Esophagus squamous epithelium (tissue), 5 donors: ENCODE measurements at regions not wholly inside any gene's neighbourhood (a gene's known extent, or its start where the extent isn't known, plus 50 kb on each side); places are given as distances from the start of the nearest gene placed in this dataset.
"Not testable (repeated sequence)": the region's sequence is repeated elsewhere in the genome, so short reads cannot be mapped to it uniquely, and the experiment has no call there.

Experiments used
- DNase-seq: peaks from one replicate; lab custom pipeline; 2025; lab: John Stamatoyannopoulos, UW
- H3K27ac ChIP-seq, 4 donors: fragments of 200-600 bp; sonication (generic); one replicate each; pipeline ENCODE4 v1.5.1; 2016 to 2019; ENCODE audit warnings: mild to moderate bottlenecking in 1 of 4
- H3K27me3 ChIP-seq, 4 donors: fragments of 200-600 bp; sonication (generic); 1 replicate in 3 of 4; 2 replicates in 1 of 4; pipeline versions ENCODE4 v1.5.1 to v1.6.0; 2017 to 2021; ENCODE audit warnings: antibody characterized with exemption in 1 of 4
- H3K36me3 ChIP-seq, 3 donors: fragments of 200-600 bp; sonication (generic); one replicate each; pipeline ENCODE4 v1.5.1; 2016 to 2019
- H3K4me1 ChIP-seq, 3 donors: fragments of 200-600 bp; sonication (generic); one replicate each; pipeline ENCODE4 v1.5.1; 2017 to 2019
- H3K4me3 ChIP-seq, 4 donors: fragments of 200-600 bp; sonication (generic); 1 replicate in 3 of 4; 2 replicates in 1 of 4; pipeline ENCODE4 v1.5.1; 2016 to 2019; ENCODE audit warnings: mild to moderate bottlenecking in 2 of 4, moderate library complexity in 1 of 4
- H3K9me3 ChIP-seq, 3 donors: fragments of 200-600 bp; sonication (generic); one replicate each; pipeline ENCODE4 v1.5.1; 2016 to 2019
- POLR2A ChIP-seq, 4 donors: fragments of 450-650 bp; IDR thresholded peaks; one replicate each; pipeline ENCODE4 v1.6.1; 2017; ENCODE audit warnings: antibody characterized with exemption in 4 of 4, mild to moderate bottlenecking in 4 of 4, moderate library complexity in 3 of 4
- WGBS, 2 donors: methylation state at CpG; one replicate each; pipeline ENCODE4 v1.1.5; 2018; 5-methylcytosine and 5-hydroxymethylcytosine counted together
- intact Hi-C: fragments of 100-400 bp; cut with DNase I; formaldehyde crosslinking; loops from one replicate; pipeline ENCODE4 v1.15.0; 2022
- TF ChIP-seq, protein P1 (sequence below), 6 experiments: fragments of 450-650 bp in 4 of 6; fragments of 200-600 bp in 2 of 6; sonication (generic) in 2 of 6; IDR thresholded peaks; one replicate each; pipeline ENCODE4 v1.5.1; 2016 to 2019; ENCODE audit warnings: antibody characterized with exemption in 6 of 6, mild to moderate bottlenecking in 4 of 6, moderate library complexity in 4 of 6
- donor health status: DM: yes; HTN: yes; CAD: no.

DNA sequence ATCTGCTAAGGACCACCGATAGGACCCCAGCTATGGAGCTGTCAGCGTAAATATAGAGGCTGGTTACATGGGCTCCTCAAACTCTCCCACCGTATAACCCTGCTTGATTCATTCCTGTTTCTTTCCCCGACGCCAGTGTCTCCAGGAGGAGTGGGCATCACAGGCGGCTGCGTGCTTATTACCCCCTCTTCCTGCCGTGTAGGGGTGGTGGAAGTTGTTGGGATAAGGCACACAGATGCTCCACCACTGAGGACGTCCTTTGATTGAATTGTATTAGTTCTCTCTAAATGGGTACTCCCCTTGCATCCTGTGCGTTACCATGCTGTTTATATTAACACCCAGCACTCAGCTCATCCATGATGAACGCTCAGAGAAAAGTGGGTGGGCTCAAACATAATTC lies 104.6 kb downstream of the ZBTB18 start:
- DNase-seq: no peak
- Histone ChIP-seq H3K27me3 (no peaks in the 10 kb centered on the region), H3K9me3 (no peaks in the 10 kb centered on the region), H3K4me1 (no peaks in the 10 kb centered on the region), H3K36me3 (no peaks in the 10 kb centered on the region), H3K27ac (no peak overlapping the region), H3K4me3 (no peak overlapping the region)
- intact Hi-C loops: no loop called here
- TF ChIP-seq, protein P1, sequence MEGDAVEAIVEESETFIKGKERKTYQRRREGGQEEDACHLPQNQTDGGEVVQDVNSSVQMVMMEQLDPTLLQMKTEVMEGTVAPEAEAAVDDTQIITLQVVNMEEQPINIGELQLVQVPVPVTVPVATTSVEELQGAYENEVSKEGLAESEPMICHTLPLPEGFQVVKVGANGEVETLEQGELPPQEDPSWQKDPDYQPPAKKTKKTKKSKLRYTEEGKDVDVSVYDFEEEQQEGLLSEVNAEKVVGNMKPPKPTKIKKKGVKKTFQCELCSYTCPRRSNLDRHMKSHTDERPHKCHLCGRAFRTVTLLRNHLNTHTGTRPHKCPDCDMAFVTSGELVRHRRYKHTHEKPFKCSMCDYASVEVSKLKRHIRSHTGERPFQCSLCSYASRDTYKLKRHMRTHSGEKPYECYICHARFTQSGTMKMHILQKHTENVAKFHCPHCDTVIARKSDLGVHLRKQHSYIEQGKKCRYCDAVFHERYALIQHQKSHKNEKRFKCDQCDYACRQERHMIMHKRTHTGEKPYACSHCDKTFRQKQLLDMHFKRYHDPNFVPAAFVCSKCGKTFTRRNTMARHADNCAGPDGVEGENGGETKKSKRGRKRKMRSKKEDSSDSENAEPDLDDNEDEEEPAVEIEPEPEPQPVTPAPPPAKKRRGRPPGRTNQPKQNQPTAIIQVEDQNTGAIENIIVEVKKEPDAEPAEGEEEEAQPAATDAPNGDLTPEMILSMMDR (IDR thresholded peaks at IDR 0.05): no peak
- TF ChIP-seq POLR2A (IDR thresholded peaks at IDR 0.05): no peak
- 77 to 88% methylated on average over 9 to 11 of the region's 11 CpGs for WGBS, 2 donors

DNA sequence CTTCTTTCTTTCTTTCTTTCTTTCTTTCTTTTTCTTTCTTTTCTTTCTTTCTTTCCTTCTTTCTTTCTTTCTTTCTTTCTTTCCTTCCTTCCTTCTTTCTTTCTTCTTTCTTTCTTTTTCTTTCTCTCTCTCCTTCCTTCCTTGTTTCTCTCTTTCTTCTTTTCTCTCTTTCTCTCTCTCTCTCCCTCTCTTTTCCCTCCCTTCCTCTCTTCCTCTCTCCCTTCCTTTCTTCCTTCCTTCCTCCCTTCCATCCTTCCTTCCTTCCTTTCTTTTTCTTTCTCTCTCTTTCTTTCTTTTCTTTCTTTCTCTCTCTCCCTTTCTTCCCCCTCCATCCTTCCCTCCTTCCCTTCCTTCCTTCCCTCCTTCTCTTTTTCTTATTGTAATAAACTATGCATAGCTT lies 105.5 kb downstream of the ZBTB18 start:
- H3K36me3 ChIP-seq, intact Hi-C loops, H3K4me1 ChIP-seq, H3K9me3 ChIP-seq, H3K27me3 ChIP-seq, H3K27ac ChIP-seq, DNase-seq, H3K4me3 ChIP-seq: not testable (repeated sequence)

DNA sequence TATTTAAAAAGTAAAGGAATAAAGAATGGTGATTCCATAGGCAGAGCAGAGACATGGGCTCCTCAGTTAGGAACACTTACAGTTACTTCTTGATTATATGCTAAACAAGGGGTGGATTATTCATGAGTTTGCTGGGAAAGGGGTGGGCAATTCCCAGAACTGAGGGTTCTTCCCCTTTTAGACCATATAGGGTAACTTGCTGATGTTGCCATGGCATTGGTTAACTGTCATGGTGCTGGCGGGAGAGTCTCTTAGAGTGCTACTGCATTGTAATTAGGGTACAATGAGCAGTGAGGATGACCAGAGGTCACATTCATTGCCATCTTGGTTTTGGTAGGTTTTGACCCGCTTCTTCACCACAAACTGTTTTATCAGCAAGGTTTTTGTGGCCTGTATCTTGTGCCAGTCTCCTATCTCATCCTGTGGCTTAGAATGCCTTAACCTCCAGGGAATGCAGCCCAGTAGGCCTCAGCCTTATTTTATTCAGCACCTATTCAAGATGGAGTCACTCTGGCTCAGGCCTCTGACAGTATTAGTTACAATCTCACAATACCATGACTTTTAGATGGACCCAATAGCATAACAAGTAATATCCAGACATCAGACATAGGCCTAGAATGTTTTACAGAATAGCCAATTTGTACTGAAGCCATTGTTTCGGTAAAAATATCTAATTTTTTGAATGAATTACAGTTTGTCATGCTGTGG lies 106.8 kb downstream of the ZBTB18 start:
- H3K27me3 ChIP-seq: peaks cover 0 to 4% (median 0%) of the 10 kb centered on the region in 4 donors
- intact Hi-C loops: no loop called here
- no peak overlapping the region for H3K4me3 ChIP-seq
- H3K27ac ChIP-seq: no peak overlapping the region
- no peak for TF ChIP-seq POLR2A (IDR thresholded peaks at IDR 0.05)
- TF ChIP-seq, protein P1 (IDR thresholded peaks at IDR 0.05): no peak
- H3K9me3 ChIP-seq: no peaks in the 10 kb centered on the region
- H3K36me3 ChIP-seq: no peaks in the 10 kb centered on the region
- WGBS, 2 donors: 87 to 90% methylated on average over 3 of the region's 3 CpGs
- H3K4me1 ChIP-seq: no peaks in the 10 kb centered on the region
- no peak for DNase-seq

DNA sequence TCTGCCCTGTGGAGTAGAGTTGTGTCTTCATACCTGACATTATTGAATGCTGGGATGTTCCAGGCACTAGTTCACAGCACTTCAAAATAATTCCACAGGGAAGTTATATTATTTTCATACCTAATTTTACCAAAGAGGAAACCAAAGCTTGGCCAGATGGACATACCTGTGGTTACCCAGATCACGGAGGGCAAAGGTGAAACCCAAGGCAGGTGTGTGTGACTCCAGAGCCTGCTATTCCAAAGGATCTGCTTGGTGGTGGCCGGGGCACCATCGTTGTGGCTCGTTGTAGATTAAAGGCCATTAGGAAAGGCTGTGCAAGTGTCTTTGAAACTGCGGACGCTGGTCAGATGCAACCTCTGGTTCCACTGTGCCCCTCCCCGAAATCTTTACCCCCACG lies 108.6 kb downstream of the ZBTB18 start:
- intact Hi-C loops: no loop called here
- Histone ChIP-seq H3K27ac (no peak overlapping the region), H3K4me3 (no peak overlapping the region), H3K27me3 (peaks cover 0 to 6% (median 0%) of the 10 kb centered on the region in 4 donors), H3K36me3 (no peaks in the 10 kb centered on the region), H3K9me3 (no peaks in the 10 kb centered on the region), H3K4me1 (no peaks in the 10 kb centered on the region)
- TF ChIP-seq, protein P1 (IDR thresholded peaks at IDR 0.05): no peak
- no peak for TF ChIP-seq POLR2A (IDR thresholded peaks at IDR 0.05)
- DNase-seq: no peak
- WGBS, 2 donors: 86 to 90% methylated on average over 8 of the region's 8 CpGs

DNA sequence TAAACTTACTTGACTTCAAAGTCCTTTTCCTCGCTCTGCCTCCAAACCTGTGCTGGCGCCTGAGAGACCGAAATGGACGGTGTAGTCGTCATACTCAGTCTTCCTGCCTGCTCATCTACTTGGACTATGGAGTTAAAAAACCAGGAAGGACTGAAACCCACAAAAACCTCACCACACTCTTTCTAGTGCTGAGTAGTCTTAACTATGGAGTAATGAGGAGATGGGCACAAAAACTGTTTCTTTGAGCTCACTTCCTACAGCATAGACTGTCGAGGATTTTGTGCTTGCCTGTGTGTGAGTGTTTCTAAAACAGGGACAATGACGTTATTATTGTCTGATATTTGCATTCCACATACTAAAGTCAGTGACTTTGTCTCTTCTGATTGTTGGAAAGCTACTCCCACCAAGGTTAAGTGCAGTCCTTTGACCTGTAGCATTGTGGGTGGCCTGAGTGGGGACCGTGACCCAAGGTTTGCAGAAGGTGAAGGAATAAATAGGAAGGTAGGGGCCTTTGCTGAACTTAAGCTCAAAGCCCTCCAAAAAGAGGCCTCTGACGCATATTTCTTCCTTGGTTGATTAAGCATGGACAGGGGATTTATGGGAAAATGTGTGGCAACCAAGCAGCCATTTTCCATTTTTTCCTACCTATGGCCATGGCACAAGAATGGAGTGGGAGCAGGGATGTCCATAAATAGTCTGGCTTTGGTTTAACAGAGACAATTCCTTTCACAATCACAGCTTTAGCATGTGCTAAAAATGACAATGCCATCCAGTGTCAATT lies 109.6 kb downstream of the ZBTB18 start:
- Histone ChIP-seq H3K4me1 (no peaks in the 10 kb centered on the region), H3K4me3 (no peak overlapping the region), H3K27me3 (peaks cover 0 to 6% (median 0%) of the 10 kb centered on the region in 4 donors), H3K36me3 (no peaks in the 10 kb centered on the region), H3K27ac (no peak overlapping the region), H3K9me3 (no peaks in the 10 kb centered on the region)
- intact Hi-C loops: no loop called here
- WGBS, 2 donors: 73 to 77% methylated on average over 9 of the region's 9 CpGs
- no peak for DNase-seq
- no peak for TF ChIP-seq POLR2A (IDR thresholded peaks at IDR 0.05)
- TF ChIP-seq, protein P1 (IDR thresholded peaks at IDR 0.05): no peak
